Testis (tissue), 2 donors: ENCODE measurements at regions not wholly inside any gene's neighbourhood (a gene's known extent, or its start where the extent isn't known, plus 50 kb on each side); places are given as distances from the start of the nearest gene placed in this dataset.

Experiments used
- DNase-seq: peaks from one replicate; pipeline ENCODE4 v3.0.0-alpha.2; 2019
- H3K27ac ChIP-seq, 2 donors: fragments of 200-600 bp; sonication (generic); one replicate each; pipeline ENCODE4 v1.5.1; 2019
- H3K27me3 ChIP-seq: fragments of 200-600 bp; sonication (generic); one replicate; pipeline ENCODE4 v1.5.1; 2019
- H3K36me3 ChIP-seq: fragments of 200-600 bp; sonication (generic); one replicate; pipeline ENCODE4 v1.5.1; 2017; ENCODE audit warnings: low read depth; ENCODE audit errors: missing control alignments
- H3K4me1 ChIP-seq: fragments of 200-600 bp; sonication (generic); one replicate; pipeline ENCODE4 v1.5.1; 2019
- H3K4me3 ChIP-seq, 2 donors: fragments of 200-600 bp; sonication (generic); one replicate each; pipeline ENCODE4 v1.5.1; 2017 to 2019
- H3K9me3 ChIP-seq: fragments of 200-600 bp; sonication (generic); one replicate; pipeline ENCODE4 v1.5.1; 2017
- CTCF ChIP-seq, 3 experiments: fragments of 450-650 bp in 2 of 3; fragments of 200-600 bp in 1 of 3; sonication (generic) in 1 of 3; IDR thresholded peaks; one replicate each; pipeline ENCODE4 v1.5.1; 2016 to 2019; ENCODE audit warnings: antibody characterized with exemption in 3 of 3, mild to moderate bottlenecking in 2 of 3, moderate library complexity in 1 of 3
- POLR2A ChIP-seq: fragments of 450-650 bp; IDR thresholded peaks from one replicate; pipeline ENCODE4 v1.6.1; 2017; ENCODE audit warnings: antibody characterized with exemption, mild to moderate bottlenecking, moderate library complexity
- WGBS, 2 donors: methylation state at CpG; one replicate each; pipeline ENCODE4 v1.1.5; 2018; 5-methylcytosine and 5-hydroxymethylcytosine counted together
- intact Hi-C: fragments of 100-400 bp; cut with DNase I; formaldehyde crosslinking; loops from one replicate; pipeline ENCODE4 v1.15.1; 2023; ENCODE audit warnings: low total_unique reads

DNA sequence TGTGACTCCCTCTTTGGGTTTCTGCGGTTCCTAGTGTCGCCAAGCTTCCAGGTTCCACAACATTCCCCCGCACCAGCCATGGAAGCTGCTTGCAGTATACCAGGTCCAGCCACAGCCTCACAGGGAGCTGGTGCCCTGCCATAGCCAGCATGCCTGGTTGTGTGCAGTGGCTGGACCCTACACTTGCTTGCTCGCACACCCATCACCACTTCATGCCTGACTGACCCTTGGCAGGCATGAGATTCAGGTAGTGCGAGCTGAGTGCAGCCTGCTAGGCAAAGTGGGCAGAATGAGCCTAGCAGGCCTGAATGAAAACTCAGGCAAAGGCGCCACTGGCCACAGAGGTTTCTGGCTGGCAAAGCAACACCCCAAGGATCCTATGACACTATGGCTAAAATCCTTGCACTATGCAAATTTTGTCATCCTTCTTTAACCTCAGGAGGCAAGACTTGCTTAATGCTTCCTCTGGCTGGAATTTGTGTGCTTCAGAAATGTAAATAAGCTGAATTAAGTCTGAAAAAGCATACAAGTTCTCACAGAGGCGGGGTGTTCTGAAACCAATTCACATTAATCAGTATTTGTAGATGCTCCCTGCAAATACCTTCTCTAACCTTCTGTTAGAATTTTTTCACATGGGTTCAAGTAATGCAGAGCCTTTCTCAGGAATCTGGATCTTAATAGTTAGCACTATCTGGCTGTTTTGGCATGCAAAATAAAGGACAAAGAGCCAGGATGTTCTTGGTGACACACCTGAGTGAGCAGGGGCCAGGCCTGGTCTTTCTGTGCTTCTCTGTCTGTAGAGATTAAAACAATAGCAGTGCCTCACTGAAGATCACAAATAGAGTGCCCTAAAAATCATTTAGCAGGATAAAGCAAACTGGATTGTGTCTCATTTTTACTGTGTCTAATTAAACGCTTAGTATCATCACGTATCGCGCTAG lies 256.9 kb downstream of the GPATCH2 start:
- Histone ChIP-seq H3K9me3 (no peaks in the 10 kb centered on the region), H3K4me1 (no peaks in the 10 kb centered on the region), H3K36me3 (no peaks in the 10 kb centered on the region), H3K27ac (no peak overlapping the region), H3K4me3 (no peak overlapping the region), H3K27me3 (no peaks in the 10 kb centered on the region)
- WGBS, 2 donors = 94% methylated on average over 8 to 11 of the region's 11 CpGs
- TF ChIP-seq POLR2A (no peak), CTCF (IDR thresholded peaks at IDR 0.05) (no peak)
- DNase-seq = no peak
- intact Hi-C loops = no loop called here

GRCh38 chr1:217372049-217372970 lies 258.6 kb downstream of the GPATCH2 start:
- no peaks in the 10 kb centered on the region for H3K27me3 ChIP-seq
- H3K36me3 ChIP-seq = no peaks in the 10 kb centered on the region
- intact Hi-C loops = no loop called here
- no peak overlapping the region for H3K27ac ChIP-seq
- no peaks in the 10 kb centered on the region for H3K9me3 ChIP-seq
- no peak for TF ChIP-seq POLR2A
- no peak for TF ChIP-seq CTCF (IDR thresholded peaks at IDR 0.05)
- no peak for DNase-seq
- no peak overlapping the region for H3K4me3 ChIP-seq
- H3K4me1 ChIP-seq = no peaks in the 10 kb centered on the region
- WGBS, 2 donors = 86 to 89% methylated on average over 1 to 7 of the region's 7 CpGs

DNA sequence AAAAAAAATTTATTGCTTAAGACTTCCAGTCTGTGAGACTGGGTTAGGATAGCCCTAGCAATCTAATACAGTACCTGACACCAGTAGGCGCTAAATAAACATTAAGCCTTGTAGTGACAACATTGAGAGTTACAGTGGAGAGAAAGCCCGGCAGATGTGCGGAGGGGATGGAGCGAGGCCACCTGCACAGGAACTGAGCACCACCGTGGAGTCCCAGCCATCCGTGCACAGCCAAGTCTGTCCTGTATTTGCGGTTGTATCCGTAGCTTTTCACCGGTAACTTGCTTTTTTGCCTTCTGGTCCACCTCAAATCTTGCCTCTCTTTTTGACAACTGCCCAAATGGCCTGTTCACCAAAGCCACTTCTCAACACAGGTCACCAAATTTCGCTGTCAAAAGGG lies 260.1 kb downstream of the GPATCH2 start:
- Histone ChIP-seq H3K9me3 (no peaks in the 10 kb centered on the region), H3K4me3 (no peak overlapping the region), H3K27me3 (no peaks in the 10 kb centered on the region), H3K4me1 (no peaks in the 10 kb centered on the region), H3K36me3 (no peaks in the 10 kb centered on the region), H3K27ac (no peak overlapping the region)
- TF ChIP-seq POLR2A (no peak), CTCF (IDR thresholded peaks at IDR 0.05) (no peak)
- no peak for DNase-seq
- intact Hi-C loops = no loop called here
- WGBS, 2 donors = 90 to 91% methylated on average over 10 of the region's 10 CpGs

DNA sequence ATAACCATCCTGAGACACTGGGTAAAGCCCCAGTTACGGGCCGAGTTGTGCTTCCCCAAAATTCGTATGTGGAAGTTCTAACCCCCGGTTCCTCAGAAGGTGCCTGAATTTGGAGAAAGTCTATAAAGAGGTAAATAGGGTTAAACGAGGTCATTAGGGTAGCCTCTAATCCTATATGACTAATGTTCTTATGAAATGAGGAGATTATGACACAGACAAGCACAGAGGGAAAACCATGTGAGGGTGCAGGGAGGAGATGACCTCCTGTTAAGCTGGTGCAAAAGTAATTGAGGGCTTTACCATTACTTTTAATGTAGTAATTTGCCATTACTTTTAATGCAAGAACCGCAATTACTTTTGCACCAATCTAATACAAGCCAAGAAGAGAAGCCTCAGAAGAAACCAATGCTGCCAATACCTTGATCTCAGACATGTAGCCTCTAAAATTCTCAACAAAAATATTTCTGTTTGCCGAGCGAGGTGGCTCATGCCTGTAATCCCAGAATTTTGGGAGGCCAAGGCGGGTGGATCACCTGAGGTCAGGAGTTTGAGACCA lies 260.8 kb downstream of the GPATCH2 start:
- WGBS, 2 donors = 81 to 82% methylated on average over 9 of the region's 9 CpGs
- intact Hi-C loops = no loop called here
- H3K4me3 ChIP-seq = no peak overlapping the region

More for the DNA sequence above, 260.8 kb downstream of the GPATCH2 start:
- no peaks in the 10 kb centered on the region for H3K27me3 ChIP-seq
- no peaks in the 10 kb centered on the region for H3K9me3 ChIP-seq
- TF ChIP-seq POLR2A = no peak
- TF ChIP-seq CTCF (IDR thresholded peaks at IDR 0.05) = no peak
- no peak overlapping the region for H3K27ac ChIP-seq
- H3K4me1 ChIP-seq = no peaks in the 10 kb centered on the region
- DNase-seq = no peak
- H3K36me3 ChIP-seq = no peaks in the 10 kb centered on the region
